RCC 7860 (cell line): ENCODE measurements at regions not wholly inside any gene's neighbourhood (a gene's known extent, or its start where the extent isn't known, plus 50 kb on each side); places are given as distances from the start of the nearest gene placed in this dataset.
"Not testable (repeated sequence)": the region's sequence is repeated elsewhere in the genome, so short reads cannot be mapped to it uniquely, and the experiment has no call there.

ENCODE experiments used
- DNase-seq: peaks from one replicate; pipeline ENCODE4 v3.0.0-alpha.2; 2015; ENCODE audit warnings: low spot score
- FAIRE-seq: peaks from 2 replicates; lab custom pipeline; 2012; peaks lifted over from hg19 to GRCh38; lab: Jason Lieb, UNC

DNA sequence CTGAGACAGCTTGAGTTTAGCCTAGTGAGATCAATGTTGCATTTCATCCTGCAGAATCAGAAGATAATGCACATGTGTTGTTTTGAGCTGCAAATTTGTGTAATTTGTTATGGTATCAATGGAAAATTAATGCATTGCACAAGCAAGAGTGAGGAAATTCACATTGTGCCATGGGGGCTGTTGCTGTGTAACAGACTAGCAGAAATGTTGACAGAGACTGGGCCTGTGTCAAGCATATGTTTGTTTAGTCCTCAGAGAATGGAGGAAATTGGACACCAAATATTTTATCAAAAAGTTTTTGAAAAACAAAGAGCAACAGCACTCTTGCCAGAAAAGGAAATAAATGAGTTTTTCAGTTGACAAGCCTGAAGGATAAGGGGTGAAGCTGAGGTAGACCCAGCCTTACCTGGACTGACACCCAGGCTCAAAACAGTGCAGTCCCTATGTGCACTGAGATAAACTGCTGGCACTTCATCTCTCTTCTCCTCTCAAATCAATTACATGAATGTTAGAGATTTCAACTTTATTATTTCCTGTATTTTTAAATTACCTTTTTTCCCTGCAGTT is 1150.0 kb downstream of the FSCB start:
- no peak for FAIRE-seq
- no peak for DNase-seq

DNA sequence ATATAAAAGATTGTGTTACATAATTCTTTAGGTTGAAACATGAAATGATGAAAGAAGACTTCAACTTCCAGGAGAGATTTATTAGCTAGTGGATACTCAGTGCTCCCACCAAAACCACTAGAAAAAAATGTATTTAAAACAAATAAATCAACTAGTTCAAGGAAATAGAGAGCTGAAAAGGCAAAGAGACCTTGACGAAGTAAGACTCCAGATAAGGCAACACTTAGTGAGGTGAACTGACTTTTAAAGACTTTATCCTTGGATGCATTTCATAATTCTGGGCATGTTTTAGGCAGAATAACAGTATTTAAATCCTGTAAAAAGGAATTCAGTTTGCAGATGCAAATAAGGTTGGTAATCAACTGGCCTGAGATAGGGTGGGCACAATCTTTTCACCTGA is 1150.7 kb downstream of the FSCB start:
- no peak for DNase-seq
- FAIRE-seq = no peak

DNA sequence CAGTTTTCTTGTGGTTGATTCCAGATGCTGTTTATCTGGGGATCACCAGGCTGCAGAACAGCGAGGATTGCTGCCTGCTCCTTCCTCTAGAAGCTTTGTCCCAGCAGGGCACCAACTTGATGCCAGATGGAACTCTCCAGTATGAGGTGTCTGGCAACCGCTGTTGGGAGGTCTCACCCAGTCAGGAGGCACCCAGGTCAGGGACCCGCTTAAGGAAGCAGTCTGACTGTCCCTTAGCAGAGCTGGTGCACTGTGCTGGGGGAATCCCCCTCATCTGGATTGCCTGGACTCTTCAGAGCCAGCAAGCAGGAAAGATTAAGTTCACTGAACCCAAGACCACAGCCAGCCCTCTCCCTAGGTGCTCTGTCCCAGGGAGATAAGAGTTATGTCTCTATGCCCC is 1165.2 kb downstream of the FSCB start:
- no peak for DNase-seq
- FAIRE-seq = no peak

DNA sequence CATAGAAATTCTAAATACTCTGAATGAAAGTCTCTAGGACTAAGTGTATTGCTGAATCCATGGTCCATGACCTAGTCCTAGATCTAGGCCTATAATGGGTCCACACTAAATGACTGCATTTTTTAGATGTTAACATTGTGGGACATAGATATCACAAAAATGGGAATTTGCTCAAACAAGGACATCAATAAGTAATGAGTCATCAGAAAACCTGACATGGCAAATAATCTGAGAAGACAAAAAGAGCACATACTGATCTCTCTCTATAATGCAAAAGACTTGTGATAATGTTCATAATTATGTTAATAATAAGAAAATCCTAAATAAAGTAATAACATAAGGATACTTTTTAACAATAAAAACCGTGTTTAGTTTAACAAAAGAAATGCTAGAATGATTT is 1168.4 kb downstream of the FSCB start:
- DNase-seq = no peak
- no peak for FAIRE-seq

DNA sequence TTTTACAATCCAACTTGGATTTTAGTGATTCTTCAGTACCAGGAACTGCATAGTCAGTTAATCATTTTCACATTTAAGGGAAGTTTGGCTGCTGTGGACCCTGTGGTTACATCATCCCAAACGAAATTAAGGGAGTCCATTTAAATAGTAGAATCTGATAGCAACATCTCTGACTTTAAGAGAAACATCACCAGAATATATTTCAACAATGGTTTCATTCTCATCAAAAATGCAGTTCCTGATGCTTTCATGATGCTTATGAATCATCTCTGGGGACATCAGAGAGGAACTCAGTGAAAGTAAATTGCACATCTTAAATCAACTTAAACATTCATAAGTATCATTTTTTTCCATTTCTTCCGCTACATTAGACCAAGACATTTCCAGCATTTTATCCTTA is 1170.7 kb downstream of the FSCB start:
- DNase-seq (no peak), FAIRE-seq (no peak)

DNA sequence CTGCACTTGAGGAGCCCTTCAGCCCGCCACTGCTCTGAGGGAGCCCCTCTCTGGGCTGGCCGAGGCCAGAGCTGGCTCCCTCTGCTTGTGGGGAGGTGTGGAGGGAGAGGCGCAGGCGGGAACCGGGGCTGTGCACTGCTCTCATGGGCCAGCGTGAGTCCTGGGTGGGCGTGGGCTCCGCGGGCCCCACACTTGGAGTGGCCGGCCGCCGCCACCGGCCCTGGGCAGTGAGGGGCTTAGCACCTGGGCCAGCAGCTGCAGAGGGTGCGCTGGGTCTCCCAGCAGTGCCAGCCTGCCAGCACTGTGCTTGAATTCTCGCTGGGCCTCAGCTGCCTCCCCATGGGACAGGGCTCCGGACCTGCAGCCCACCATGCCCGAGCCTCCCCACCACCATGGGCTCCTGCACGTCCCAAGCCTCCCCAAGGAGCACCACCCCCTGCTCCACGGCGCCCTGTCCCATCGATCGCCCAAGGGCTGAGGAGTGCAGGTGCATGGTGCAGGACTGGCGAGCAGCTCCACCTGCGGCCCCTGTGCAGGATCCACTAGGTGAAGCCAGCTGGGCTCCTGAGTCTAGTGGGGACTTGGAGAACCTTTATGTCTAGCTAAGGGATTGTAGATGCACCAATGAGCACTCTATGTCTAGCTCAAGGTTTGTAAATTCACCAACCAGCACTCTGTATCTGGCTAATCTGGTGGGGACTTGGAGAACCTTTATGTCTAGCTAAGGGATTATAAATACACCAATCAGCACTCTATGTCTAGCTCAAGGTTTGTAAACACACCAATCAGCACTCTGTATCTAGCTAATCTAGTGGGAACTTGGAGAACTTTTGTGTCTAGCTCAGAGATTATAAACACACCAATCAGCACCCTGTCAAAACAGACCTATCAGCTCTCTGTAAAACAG is 1180.3 kb downstream of the FSCB start:
- not testable (repeated sequence) for DNase-seq, FAIRE-seq

DNA sequence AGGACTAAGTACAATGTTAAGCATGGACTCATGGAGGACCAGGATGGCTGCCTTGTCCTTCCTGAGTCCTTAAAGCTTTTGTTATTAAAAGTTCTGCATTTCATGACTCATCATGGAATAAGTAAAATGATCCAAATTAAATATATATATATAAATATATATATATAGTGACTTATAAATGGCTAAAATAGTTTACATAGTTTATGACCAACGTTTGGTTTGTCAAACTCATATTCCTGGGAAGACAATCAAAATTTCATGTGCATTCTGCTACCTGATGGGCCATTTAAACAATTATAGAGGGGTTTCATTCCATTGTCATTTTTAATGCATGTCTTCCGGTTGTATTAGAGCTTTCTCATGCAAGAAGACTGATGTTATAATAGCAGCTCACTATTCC is 1190.7 kb downstream of the FSCB start:
- DNase-seq (no peak), FAIRE-seq (no peak)

DNA sequence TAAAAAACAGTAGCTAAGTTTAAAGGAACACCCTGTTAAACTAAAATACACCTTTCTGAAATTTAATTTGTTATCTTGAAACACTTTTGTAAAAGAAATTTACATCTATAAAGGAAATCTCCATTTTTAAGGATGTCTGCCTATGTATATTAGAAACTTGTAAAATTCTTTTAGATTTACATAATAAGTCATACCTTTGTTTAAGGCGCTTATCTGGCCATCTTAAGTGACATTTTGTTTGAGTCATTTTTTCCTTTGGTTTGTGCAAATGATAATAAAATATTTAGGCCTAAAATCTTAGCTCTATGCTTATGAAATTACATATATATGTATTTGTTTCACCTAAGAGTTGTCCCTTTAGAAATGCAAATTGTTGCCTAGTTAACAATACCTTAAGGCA is 1193.4 kb downstream of the FSCB start:
- DNase-seq (no peak), FAIRE-seq (no peak)

DNA sequence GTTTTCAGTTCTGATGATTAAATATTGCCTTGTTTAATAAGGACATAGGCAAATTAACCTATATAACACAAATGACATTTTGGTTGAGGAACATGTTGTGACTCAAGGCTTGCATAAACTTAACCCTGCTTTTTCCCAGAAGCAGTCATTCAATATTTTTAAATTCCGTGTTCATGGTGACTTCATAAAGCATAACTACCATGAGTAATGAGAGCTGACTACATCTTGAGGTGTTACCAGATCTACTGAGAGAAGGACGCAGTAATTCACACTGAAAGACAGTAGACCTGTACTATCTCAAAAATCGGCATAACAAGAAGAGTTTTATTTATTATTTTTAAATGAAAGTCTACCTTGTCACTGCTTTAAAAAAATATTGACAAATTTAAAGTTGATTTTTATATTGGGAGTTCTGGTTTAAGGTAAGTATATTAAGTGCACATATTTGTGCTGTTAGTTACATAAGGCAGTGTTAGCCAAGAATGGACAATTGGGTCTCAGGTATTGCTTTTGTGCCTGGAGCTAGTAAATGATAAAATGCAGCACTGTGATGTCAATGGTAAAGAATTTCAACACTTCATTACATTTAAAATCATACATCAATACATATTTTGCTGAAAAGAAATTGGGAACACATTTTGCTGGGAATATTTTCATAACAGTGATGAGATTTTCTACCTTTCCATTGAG is 1198.5 kb downstream of the FSCB start:
- DNase-seq = no peak
- FAIRE-seq = no peak

DNA sequence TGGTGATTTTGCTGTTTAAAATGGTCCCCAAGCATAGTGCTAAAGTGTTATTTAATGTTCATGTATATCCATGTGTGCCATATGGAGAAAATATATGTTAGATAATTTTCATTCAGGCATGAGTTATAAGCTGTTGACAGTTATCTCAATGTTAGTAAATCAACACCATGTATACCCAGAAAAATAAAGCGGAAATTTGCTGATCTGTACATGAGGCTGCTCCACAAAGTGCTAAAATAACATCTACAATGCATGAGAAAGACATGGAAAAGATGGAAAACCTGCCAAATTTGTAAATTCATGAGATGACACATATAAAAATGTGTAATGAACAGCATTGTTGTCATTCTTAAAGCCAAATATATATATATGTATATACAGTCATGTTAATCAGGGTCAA is 1199.2 kb downstream of the FSCB start:
- no peak for DNase-seq
- no peak for FAIRE-seq

DNA sequence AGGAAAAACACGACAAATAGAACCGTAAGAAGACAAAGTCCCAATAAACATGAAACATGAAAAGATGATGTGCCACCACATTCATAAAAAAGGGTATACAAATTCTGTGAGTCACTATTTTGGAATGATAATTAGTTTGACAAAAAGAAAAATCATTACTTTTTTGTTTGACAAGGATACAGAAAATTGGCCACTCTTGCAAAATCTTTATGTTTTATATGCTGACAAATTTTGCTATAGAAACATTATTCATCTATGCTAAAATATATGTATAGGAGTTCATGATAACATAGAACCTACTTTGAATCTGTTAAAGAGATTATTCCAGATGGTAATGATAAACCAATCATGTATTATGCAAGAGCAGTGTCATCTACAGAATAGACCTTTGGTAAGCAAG is 1201.0 kb downstream of the FSCB start:
- DNase-seq (no peak), FAIRE-seq (no peak)

DNA sequence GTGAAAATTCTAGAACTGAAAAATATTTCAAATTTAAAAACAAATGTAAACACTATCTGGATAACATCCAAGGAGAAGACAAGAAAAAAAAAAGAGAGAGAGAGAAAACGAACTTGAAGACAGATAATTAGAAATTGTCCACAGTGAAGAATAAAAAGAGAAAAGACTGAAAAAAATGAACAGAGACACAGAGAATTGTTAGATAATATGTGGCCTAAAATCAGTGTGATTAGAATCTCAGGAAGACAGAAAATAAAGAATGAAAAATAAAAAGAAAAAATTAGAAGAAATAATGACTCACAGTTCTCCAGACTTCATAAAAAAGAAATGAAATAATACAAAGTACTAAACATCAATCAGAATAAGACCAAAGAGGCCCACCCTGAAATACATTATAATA is 1209.3 kb downstream of the FSCB start:
- no peak for FAIRE-seq
- DNase-seq = no peak

DNA sequence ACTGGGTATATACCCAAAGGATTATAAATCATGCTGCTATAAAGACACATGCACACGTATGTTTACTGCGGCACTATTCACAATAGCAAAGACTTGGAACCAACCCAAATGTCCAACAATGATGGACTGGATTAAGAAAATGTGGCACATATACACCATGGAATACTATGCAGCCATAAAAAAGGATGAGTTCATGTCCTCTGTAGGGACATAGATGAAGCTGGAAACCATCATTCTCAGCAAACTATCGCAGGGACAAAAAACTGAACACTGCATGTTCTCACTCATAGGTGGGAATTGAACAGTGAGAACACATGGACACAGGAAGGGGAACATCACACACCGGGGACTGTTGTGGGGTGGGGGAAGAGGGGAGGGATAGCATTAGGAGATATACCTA is 1211.0 kb downstream of the FSCB start:
- not testable (repeated sequence) for FAIRE-seq, DNase-seq

DNA sequence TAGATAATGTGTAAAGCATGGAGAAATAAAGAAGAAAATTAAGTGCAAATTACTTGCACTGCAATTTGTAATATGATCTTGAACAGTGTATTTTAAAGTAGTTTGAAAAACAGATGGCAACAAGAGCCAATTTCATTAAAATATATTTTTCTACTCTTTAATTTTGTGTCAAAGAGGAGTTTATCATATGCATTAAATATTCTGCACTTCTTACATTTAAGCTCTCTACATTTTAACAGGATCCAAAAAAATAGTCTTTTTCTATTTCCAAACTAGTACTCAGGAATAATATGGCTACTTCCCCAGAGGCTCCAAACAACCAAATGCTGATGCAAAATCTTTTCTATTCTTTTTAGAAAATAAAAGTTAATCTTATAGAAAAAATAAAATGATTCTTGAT is 1221.5 kb downstream of the FSCB start:
- no peak for FAIRE-seq
- DNase-seq = no peak

DNA sequence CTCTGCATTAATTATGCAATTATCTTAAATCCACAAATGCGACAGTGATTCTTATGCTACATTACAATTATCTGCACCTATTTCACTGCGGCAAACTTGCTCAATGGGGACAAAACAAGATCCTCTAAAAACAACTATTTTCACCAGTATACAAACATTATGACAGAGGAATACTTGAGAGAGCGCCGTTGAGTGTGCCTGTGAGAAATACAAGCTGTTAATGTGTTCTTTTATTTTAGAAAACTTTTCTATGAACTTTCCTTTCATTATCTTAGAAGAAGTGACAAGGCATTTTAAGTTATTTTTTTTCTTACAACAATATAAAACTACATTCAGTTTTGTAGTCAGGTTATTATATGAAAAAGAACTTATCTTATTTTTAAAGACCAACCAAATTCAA is 1247.0 kb downstream of the FSCB start:
- no peak for DNase-seq
- FAIRE-seq = no peak

DNA sequence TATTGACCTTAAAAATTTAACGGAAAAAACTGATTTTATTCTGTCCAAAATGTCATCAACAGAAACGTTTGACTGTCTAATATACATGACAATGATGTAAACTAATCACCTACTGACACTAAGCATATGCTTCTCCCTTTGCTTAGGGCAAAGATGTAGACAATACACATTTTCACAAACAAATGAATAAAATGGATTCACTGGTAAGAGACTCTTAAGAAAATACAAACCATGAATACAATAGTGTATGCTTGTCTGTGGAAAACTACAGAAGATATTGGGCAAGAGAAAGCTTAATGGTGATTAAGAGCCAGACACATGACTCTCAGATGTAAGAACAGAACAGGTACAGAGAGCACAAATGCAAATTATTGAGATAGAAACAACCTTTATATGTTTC is 1248.7 kb downstream of the FSCB start:
- DNase-seq = no peak
- FAIRE-seq = no peak

DNA sequence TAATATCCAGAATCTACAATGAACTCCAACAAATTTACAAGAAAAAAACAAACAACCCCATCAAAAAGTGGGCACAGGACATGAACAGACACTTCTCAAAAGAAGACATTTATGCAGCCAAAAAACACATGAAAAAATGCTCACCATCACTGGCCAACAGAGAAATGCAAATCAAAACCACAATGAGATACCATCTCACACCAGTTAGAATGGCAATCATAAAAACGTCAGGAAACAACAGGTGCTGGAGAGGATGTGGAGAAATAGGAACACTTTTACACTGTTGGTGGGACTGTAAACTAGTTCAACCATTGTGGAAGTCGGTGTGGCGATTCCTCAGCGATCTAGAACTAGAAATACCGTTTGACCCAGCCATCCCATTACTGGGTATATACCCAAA is 1250.1 kb downstream of the FSCB start:
- DNase-seq, FAIRE-seq: not testable (repeated sequence)

DNA sequence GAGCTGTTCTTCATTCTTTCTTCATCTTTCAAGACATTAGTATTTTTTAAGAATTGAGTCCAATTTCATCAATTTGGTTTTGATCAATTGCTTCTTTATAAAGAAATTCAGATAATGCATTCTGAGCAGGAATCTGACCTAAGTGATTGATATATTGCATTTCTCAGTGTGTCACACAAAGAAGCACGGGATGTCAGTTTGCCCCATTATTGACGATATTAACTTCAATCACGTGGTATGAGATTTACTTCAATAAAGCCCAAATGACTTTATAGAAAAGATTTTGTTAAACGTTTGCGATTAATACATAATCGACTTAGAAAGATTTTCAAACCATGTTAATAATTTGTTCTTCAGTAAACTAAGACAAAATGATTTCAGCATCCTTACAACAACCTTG is 1254.2 kb downstream of the FSCB start:
- FAIRE-seq = no peak
- DNase-seq = no peak

DNA sequence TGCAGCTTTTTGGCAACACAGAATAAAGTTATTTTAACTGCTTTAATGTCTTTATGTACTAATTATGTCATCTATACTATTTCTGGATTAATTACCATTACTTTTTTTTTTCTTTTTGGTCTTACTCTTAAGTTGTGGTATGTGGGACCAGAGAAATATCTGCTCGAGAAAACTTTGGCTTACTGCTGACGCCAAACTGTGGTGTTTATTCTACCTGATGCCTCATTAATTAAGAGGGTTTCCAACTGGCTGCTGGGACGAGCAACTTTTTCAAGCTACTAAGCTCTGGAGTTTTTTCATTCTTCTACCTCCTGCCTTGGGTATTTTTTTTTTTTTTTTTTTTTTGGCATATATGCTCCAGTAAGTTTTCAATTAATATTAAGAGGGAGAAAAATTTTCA is 1257.5 kb downstream of the FSCB start:
- DNase-seq = no peak
- FAIRE-seq = no peak

DNA sequence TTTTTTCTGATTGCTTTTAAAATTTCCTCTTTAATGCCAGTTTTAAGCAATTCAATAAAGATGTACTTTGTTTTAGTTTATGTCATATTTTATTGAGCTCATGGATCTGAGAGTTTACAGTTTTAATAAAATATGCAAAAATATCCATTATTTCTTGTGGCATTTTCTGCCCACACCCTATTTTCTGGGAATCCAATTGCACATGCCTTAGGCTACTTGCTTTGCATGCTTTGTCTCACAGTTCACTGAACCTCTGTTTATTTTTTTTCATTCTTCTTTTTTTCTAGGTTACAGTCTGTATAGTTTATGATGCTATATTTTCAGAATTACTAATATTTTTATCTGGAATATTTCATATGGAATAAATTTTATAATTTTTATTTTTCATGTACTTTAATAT is 1258.0 kb downstream of the FSCB start:
- FAIRE-seq = no peak
- no peak for DNase-seq

DNA sequence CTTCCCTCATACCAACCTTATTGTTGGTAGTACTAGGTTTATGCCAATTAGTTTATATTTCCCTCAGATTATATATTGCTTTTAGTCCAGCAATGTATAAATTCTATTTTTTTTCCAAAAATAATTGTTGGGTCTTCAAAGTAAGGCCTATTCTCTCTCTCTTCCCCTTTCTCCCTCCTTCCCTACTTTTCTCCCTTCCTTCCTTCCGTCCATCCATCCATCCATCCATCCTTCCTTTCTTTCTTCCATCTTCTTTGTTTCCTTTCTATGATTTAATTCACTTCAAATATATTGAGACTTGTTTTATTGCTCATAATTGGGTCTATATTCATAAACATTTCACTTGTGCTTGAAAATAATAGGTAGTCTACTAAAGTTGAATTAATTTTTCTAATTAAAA is 1259.2 kb downstream of the FSCB start:
- FAIRE-seq = no peak
- no peak for DNase-seq

DNA sequence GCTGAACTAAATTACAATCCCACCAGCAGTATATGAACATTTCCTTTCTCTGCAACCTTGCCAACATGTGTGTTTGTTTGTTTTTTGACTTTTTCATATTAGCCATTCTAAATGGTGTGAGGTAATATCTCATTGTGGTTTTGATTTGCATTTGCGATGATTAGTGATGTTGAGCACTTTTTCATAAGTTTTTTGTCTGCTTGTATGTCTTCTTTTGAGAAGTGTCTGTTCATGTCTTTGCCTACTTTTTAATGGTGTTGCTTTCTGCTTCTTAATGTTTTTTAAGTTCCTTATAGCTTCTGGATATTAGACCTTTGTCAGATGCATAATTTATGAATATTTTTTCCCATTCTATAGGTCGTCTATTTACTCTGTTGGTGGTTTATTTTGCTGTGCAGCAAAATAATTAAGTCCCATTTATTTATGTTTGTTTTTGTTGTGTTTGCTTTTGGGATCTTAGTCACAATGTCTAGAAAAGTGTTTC is 1262.9 kb downstream of the FSCB start:
- FAIRE-seq = no peak

More for the DNA sequence above, 1262.9 kb downstream of the FSCB start:
- no peak for DNase-seq
